Kasumi-1 (cell line): ENCODE measurements at regions not wholly inside any gene's neighbourhood (a gene's known extent, or its start where the extent isn't known, plus 50 kb on each side); places are given as distances from the start of the nearest gene placed in this dataset.

Experiments used
- DNase-seq, 2 experiments: peaks; one replicate each; lab custom pipeline; 2025; lab: John Stamatoyannopoulos, UW

DNA sequence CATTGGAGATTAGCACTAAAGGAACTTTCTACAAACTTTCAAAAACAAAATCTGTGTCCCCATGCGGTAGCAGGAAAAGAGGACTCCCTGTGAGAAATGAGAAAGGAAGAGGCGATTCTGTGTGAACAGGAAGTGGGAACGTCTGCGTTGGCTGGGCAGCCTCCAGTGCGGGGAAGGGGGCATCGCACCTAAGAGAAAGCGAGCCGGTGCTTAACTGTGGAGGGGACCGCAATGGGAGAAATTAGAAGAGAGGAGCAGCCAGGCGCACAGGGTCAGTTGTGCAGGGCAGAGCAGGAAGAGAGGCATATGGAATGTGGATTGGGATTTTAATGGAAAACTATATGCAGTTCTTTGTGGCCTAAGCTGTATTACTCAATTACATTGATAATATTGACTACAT is 77.4 kb upstream of the DOCK9 start:
- DNase-seq = no peak

DNA sequence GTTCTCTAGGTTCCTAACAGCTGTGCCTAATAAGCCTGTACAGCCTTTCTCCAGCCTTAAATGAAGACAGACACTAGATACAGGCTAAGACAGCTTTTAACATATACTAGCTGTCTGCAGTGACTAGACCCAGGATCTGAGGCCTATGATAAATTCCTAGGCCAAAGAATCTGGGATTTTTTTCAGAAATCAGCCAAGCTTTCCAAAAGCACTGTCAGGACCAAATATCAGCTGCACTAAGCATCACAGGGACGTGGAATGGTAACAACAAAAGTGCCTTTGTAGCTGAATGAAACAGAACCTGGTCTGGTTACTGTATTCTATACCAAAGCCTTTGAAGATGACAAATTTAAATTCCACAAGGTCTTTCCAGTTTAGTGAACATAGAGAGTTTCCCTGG is 77.9 kb upstream of the DOCK9 start:
- no peak for DNase-seq

- no peak for DNase-seq
These were observed 78.6 kb upstream of the DOCK9 start for GRCh38 chr13:99056381-99057014.

- no peak for DNase-seq
These were observed 79.6 kb upstream of the DOCK9 start for GRCh38 chr13:99057310-99057975.

- DNase-seq = no peak
These were observed 80.9 kb upstream of the DOCK9 start for GRCh38 chr13:99058527-99059495.

DNA sequence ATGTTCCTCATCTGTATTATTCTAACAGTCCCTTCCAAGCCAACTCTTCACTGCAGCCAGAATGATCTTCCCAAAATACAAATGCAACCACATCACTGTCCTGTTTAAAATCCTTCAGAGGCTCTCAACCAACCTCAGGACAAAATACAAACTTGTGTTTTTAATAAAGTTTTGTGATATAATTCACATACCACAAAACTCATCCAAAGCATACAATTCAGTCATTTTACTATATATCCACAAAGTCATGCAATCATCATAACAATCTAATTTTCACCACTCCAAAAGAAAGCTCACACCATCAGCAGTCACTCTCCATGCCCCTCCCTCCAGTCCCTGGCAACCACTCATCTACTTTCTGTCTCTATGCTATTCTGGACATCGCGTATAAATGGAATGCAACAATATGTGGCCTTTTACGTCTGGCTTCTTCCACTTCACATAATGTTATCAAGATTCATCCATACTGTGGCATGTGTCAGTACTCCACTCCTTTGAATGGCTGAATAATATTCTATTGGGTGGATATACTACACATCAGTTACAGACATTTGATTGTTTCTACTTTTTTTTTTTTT is 81.7 kb upstream of the DOCK9 start:
- DNase-seq = no peak

- no peak for DNase-seq
These were observed 83.5 kb upstream of the DOCK9 start for GRCh38 chr13:99061411-99061810.

DNA sequence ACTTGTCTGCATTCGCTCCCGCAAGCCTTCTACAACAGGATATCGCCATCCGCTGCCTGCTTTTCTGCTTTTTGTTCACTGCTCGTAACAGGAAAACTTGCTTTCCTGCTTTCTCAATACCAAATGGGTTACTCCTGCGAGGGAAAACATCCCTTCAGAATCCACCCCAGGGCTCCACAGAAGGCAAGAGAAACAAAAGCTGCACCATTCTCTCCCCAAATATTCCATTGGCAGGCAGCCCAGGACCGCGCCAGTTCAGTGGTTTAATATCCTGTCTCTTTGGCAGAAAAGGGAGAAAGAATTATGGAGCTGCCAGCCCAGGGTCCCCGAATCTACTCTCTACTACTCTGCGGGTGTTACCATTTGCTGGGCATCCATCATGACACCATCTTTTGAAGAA is 84.7 kb upstream of the DOCK9 start:
- DNase-seq = no peak

DNA sequence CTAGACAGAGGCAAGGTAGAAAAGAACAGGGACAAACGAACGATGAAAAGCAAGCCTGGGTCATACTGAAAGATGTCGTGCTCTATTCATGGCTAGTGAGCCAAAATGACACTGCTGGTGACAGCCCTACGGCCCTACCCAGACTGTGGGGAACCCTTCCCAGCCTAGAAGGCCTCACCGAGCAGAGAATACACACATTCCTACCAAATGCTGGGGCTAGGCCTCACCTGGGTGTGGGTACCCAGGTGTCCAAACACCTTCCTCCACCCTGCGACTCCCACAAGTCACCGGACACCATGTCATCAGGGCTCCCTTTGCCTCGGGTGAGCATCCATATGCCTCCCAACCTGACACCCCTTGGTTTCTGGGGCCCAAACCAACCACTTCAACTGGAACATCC is 85.3 kb upstream of the DOCK9 start:
- DNase-seq = no peak

DNA sequence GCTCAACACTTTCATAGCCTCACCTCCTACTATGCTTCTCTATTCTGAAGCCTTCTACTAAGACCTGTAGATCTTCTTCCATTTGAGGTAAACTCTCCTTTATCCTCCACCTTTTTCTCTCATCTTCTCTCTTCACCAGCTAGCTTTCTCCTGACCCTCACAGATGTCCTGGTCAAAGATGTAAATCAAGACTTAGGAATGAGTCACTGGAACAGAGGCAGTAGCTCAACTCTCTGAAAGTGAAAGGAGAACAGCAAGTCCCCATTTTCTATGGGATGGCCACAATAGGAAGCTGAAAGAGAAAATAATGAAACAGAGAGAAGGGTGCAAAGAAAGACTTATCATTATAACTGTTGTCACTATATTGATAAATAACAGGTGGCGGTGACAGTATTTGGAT is 86.1 kb upstream of the DOCK9 start:
- no peak for DNase-seq

GRCh38 chr13:99064624-99065234 is 86.9 kb upstream of the DOCK9 start:
- DNase-seq = no peak

DNA sequence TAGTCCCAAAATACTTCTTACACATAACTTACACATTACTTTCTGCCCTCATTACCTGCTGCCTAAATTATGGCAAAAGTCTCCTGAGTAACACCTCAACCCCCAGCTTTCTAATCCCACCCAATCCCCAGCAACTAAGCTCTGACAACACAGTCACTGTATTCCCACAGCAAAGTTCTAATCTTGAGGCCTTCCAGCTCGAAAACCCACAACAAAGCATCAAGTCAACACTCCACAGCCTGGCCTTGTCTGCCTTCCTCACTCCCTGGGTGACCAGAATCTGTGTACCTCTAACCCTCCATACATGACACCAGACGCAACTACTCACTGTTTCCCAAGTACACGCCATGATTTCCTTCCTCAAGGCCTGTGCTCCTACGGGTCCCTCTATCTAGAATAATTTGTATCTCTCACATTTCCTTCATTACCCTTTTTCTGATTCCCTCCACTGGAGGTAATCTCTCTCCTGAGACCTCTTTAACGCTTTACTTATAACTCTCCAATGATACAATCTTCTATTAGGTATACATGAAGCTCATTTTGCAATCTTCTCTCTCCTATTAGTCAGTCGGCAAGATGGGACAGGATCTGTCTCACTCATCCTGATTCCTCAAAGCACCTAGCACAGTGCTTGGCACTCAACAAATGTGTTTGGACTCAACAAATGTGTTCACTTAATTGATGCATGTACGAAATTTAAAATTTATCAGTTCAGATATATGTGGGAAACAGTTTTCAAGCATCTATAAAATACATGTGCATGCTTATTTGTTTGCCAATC is 87.6 kb upstream of the DOCK9 start:
- DNase-seq = no peak

DNA sequence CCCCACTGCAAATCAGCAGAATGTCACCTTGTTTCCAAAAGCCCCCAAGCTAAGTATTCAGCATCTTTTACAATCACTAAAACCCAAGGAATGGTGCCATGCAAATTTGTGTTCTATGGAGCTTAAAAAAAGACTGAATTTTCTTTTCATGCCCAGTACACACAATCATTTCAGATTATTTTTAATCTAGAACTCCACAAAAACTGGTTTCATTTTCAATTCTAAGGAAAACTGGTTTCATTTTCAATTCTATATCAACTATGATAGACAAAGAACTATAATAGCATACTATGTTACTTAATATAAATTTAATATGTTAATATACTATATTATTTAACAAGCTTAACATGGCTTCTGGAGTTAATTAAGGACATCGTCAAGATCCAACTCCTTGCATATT is 88.4 kb upstream of the DOCK9 start:
- DNase-seq = no peak

DNA sequence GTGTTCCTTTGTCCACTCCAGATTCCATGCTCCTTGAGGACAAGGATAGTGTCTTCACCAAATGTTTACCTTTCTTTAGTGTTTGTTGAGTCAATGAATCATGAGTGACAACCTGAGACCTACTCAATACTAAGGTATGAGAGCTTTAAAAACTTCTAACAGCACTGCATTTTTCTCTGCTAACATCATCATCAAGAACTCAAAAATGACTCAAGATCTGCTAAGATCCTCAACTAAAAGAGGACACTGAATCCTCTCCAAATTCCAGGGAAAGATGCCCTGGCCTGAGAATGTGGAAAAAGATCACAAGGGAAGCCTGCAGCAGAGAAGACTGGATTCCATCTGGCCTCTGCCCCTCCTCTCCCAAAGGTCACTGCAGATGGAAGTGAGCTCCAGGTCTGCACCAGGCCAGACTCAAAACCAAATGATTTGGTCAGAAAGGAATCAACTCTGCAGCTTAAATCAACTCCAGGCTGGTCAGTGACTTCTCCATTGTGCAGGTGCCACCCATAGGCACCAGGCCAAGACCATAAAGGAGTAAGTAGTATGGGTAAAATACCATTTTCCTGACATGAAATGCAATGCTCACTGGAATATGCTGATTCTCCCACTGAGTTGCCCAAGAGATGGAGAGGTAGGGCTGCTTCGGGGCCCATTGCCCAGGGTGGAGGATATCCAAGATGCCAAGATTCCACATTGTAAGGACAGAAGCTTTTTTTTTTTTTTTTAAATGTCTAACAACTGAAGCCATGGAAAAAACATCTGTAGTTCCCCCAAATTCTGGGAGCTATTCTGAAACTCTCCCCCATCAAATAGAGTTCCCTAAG is 89.5 kb upstream of the DOCK9 start:
- DNase-seq = no peak

DNA sequence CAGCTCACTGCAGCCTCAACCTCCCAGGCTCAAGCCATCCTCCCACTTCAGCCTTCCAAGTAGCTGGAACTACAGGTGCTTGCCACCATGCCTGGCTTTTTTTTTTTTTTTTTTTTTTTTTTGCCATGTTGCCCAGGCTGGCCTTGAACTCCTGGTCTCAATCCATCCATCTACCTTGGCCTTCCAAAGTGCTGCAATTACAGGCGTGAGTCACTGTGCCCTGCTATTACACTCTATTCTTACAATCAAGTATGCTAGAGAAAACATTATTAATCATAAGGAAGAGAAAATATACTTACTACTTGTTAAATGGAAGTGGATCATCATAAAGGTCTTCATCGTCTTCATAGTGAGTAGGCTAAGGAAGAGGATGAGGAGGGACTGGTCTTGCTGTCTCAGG is 93.3 kb upstream of the DOCK9 start:
- no peak for DNase-seq

- no peak for DNase-seq
These were observed 93.8 kb upstream of the DOCK9 start for GRCh38 chr13:99071666-99072065.

DNA sequence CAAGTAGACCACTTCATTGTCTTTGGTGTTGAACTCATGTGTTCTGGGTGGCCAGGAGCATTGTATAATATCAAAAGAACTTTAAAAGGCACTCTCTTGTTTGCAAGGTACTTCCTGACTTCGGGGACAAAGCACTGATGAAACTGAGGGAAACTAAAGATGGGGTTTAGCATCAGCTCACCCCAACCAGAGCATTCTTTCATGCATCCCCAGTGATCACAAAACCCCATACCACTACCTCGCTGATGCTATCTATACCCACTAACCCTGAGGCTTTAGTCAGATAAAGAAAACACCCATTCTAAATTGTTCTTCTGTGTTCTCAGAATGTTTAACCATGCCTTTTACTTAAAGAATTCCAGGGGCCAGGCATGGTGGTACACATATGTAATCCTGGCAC is 94.5 kb upstream of the DOCK9 start:
- no peak for DNase-seq

GRCh38 chr13:99072941-99073340 is 95.1 kb upstream of the DOCK9 start:
- DNase-seq = no peak

DNA sequence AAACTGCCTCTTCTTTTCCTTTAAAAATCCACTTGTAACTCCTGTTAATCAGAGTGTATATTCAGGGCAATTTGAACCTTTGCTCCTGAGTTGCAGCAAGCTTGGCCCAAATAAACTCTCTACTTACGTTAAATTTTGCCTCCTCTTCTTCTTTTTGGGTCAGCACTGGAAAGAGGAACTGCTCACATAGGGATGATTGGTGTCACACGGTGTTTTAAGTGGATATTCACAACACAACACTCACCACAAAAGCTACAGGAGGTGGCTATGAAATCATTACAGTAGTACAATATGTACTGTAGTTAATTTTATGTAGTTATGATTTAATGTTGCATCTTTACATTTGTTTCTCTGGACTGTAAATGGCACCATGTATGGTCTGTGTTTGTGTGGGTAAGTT is 96.8 kb upstream of the DOCK9 start:
- no peak for DNase-seq
